DMS153 (cell line): ENCODE measurements at regions not wholly inside any gene's neighbourhood (a gene's known extent, or its start where the extent isn't known, plus 50 kb on each side); places are given as distances from the start of the nearest gene placed in this dataset.

Experiments used
- DNase-seq: peaks from one replicate; lab custom pipeline; 2025; lab: John Stamatoyannopoulos, UW

- no peak for DNase-seq
Measured at GRCh38 chr9:134228649-134229048, 64.3 kb upstream of the RNU6ATAC start.

- no peak for DNase-seq
Measured at GRCh38 chr9:134229466-134230091, 65.2 kb upstream of the RNU6ATAC start.

DNA sequence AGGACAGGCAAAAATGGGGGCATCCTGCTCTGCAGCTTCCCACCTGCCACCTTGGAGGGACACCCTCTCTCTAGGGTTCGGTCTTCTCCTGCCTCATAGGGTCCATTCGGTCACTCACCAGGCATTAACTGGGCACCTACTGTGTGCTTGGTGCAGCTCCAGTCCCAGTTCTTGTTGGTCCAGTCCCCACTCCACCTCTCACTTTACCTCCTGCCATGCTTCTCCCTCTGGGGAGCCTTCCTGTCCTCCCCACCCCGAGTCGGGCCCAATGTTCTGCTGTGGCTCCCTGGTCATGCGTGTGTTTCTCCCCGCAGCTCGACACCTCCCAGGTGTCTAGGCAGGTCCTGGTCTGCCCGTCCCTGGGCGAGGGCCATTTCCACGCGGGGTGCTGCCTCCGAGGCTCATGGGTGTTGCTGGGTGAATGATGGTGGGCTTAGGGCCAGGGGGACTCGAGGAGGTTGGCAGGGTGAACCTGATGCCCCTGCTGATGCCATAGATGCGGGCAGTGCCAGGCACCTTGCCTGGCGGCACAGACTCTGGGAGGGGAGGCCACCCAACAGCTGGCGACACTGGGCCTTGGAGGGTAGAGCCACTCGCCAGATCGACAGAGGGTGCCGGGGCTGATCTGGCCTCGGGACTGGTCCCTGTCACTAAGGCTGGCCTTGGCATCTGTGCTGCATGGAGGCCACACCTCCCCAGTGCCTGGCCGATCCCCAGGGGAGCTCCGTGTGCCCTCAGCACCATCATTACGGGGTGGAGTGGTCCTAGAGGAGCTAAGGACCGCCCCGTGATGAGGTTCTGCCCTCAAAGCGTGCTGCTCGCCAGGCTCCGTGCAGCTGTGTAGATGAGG, 66.0 kb upstream of the RNU6ATAC start:
- no peak for DNase-seq

DNA sequence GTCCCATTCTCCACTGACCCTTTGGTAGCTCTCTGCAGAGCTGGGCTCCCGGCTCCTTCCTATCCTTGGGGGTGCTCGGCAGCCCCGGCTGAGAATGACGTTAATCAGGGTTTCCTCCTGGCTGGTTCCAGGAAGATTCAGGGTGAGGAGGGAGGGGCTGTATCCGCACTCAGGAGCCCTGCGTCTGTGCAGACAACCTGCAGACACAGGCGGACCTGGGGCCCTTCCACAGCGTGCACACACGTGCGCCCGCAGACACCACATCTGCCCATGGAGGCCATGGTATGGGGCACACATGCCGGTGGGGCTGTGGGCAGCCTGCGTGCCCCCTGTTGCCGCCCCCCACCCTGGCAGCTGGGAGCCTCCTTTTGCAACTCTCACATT, 66.6 kb upstream of the RNU6ATAC start:
- DNase-seq = no peak

- DNase-seq = no peak
Measured at GRCh38 chr9:134231330-134231745, 67.0 kb upstream of the RNU6ATAC start.

DNA sequence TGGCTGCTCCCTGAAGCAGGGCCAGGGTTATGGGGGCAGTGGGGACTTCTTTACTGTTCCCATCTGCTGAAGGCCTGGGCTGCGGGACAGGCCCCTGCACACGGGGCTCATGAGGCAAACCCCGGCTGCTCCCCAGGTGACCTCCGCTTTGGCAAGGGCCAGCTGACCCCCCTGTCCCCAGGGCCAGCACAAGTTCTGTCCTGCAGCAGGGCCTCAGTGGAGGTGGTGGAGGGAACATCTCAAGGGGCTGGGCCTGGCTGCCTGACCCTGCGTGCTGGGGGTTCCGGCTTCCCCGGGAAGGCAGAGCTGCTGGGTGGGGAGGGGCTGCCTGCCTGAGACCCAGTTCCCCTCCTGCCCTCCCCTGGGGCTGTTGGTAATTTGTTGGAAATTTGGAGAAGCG, 67.4 kb upstream of the RNU6ATAC start:
- no peak for DNase-seq

DNA sequence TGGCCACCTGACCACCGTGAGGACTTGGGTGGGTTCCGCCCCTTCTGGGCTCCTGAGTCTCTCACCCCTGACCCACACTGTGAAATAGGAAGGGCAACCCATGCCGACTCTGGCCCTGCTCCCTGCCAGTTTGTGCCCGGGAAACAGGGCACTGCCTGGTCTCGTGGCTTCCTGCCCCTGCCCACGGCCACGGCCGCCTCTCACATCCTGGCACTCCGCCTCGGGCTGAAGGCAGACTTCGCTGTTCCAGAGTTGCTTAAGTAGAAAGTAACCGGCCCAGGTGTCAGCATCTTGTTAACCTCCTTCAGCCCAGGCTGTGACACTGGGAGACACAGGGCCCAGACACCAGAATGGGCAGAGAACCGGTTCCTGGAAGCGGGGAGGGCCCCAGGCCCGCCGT, 68.7 kb upstream of the RNU6ATAC start:
- no peak for DNase-seq

DNA sequence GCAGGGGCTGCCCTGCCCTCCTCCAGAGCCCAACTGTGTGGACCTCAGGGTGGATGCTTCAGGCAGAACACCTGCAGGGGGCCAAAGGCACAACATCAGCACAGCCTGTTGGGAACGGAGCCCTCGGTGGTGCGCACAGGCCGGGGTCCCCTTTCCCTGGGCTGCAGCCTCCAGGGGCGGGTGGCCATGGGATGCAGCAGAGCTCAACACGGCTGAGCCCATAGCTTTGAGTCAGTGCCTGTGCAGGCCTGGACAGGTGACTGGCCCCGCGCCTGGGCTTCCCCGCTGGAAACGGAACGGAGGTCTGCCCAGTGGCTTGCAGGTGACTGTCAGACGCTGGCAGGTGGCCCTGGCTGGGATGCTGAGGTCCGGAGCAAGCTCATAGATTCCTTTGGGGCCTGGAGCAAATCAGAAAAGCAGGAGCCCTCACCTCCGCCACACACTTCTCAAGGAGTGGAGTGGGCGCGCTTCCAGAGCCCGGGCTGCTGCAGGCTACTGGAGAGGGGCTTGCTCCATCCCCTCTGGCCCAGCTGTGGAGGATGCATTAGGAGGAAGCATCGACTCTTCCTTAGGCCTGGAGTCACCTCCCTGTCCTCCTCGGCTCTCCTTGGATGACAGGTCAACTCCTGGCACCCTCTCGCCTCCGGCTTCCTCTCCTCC, 69.8 kb upstream of the RNU6ATAC start:
- DNase-seq = no peak

GRCh38 chr9:134234687-134235359, 70.5 kb upstream of the RNU6ATAC start:
- DNase-seq = no peak

GRCh38 chr9:134235366-134235765, 71.0 kb upstream of the RNU6ATAC start:
- no peak for DNase-seq

GRCh38 chr9:134236001-134236421, 71.6 kb upstream of the RNU6ATAC start:
- no peak for DNase-seq

DNA sequence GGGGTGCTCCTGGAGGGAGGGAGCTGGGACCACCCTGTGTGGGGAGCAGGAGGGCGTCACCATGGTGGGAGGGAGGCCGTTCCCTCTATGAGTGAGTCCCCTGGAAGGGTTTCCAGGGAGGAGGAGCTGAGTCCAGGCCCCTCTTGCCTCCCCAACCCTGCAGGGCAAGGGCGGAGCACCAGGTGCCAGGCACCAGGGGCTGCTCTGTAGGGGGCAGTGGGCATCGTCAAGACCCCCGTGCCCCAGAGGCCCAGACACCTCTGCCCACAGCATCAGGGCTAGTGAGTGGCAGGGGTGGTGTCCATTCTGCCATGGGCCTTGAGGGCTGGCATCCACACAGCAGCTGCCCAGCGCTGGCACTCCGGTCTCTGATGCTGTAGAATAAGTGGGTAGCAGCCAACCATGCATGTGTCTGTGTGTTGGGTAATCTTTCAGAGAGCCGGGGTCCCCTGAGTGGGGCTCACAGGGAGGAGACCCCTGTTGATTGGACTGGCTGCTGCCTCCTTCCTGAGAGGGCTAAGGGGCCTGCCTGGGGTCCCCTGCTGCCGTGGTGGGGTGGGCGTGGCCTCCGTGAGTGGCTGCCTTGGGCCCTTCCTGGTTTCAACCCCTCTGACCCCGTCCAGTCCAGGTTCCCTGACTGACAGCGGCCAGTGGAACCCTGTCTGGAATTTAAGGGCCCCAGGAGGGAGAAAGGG, 72.7 kb upstream of the RNU6ATAC start:
- DNase-seq = no peak

DNA sequence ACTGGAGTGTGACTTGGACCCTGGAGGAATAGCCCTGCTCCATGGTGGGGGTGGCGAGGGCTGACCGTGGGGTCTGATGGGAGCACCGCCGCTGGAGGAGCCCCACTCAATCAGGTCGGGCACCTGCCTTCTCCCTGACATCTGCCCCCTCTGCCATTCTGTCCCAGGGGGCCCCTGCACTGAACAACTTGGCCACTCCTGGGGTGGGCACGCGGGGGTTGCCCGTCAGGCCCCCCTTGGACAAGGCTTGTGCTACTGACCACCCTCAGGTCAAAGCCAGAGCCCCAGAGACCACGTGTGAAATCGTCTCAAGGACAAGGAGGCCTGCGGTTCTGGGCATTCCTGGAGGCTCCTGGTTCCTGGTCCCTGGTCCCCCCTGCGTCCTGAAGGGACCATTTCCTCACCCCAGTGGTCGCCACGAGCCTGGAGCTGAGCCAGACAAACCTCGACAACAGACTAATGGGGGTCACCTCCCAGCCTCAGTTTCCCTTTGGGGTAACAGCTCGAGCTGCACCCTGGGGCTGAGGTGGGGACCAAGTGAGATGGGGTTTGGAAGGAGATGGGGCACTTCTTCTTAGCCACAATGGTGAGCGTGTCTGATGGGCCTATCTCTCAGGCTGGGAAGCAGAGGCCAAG, 73.4 kb upstream of the RNU6ATAC start:
- no peak for DNase-seq

- DNase-seq = no peak
Measured at GRCh38 chr9:134239130-134239903, 75.0 kb upstream of the RNU6ATAC start.

DNA sequence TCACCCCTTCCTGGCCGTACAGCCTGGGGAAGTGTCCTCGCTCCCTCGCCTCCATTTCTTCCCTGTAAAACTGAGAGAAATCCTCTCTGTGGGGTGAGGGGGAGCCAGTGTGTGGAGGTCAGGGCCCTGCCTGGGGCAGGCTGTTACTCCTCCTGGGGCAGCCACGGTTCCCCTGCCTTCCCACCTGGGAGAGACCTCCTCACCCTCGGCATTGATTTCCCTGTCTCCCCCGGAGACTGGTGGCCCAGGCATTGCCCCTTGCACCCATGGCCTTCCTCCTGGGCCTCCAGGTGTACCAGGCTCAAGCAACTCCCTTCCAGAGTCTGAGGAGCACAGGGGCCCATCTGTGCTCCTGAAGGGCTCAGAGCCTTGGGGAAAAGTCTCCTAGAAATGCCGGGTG, 75.6 kb upstream of the RNU6ATAC start:
- no peak for DNase-seq

GRCh38 chr9:134240361-134240760, 76.0 kb upstream of the RNU6ATAC start:
- no peak for DNase-seq

- DNase-seq = no peak
Measured at GRCh38 chr9:134242706-134243105, 78.3 kb upstream of the RNU6ATAC start.

DNA sequence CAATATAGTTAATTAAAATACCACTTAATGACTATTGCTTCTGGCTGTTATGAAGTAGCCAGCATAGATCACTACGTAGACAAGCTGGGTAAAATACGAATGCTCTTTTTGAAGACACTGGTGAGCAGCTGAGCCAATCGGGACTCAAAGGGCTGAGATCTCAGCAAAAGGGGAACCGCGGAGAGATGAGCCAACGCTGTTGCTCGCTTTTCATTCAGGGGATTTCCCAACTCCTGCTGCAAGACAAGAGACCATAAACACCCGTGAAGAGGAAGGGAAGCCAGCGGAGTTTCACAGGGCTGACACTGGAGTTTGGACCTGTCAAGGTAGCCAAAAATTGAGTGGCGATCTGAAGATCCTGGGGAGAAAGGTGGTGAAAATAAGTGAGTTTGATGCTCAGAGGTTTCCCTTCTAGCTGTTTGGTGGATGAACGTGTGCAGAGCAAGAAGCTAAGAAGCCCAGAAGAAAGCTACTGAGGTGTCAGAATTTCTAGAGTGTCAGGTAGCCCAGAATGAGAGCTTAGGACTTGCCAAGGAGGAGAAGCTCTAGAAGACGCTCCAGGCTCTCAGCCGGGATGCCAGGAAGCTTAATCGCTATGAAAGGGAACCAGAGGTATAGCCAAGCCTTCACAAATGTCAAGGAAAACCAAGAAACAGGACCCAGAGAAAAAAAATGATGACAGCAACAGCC, 79.6 kb upstream of the RNU6ATAC start:
- no peak for DNase-seq

GRCh38 chr9:134245179-134245578, 80.8 kb upstream of the RNU6ATAC start:
- DNase-seq = no peak
